HG03097 (cell line): ENCODE measurements at regions not wholly inside any gene's neighbourhood (a gene's known extent, or its start where the extent isn't known, plus 50 kb on each side); places are given as distances from the start of the nearest gene placed in this dataset.
"Not testable (repeated sequence)": the region's sequence is repeated elsewhere in the genome, so short reads cannot be mapped to it uniquely, and the experiment has no call there.

Source experiments
- ATAC-seq: cut with Tn5 transposase; IDR thresholded peaks from one replicate; pipeline ENCODE4 v1.9.1; 2021; ENCODE audit not compliant: unreplicated experiment, low FRiP score

DNA sequence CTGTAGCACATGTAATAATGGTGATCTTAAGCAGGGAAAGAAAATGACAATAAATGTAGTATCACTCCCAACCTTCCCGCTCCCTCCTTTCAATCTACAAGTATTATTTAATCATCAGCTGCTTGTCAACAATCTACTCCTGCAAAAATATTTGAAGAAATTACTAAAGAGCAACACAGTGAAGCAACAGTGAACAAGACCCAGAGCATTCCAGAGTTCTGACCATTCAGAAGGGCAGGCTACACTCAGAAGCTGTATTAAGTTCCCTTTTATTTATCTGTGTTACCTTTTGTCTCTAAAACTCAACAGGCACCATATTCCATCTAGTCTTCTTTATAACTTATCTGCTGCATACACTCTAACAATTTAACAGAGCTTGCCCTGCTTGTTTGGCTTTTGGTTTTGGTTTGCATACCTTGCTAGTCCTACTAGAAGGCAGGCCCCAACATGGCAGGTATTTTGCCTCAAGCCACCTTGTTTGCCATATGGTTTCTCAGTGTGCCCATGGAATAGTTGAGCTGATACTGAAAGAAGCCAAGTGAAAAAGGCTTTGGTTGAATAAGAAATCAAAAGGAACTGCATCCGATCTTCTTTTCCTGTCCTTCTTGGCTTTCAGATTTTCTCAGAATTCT, 253.9 kb downstream of the CEMIP2 start:
- ATAC-seq: no peak

DNA sequence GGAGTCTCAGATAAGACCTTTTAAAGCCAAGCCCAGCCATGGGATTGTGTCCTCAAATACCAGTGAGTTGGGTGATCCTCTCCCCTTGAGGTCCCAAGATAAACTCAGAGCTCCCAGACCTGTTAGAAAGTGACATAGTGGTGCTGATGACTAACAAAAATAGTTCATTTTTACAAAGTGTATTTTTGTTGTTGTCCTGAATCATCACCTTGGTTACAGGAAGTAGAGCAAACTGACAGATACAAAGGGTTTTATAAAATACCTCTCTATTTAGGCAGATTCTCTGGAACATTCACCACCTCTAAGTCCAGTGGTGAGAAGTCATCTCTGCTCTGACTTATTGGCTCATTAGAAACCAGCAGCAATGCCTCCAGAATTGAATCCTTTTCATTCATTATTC, 259.3 kb downstream of the CEMIP2 start:
- no peak for ATAC-seq

DNA sequence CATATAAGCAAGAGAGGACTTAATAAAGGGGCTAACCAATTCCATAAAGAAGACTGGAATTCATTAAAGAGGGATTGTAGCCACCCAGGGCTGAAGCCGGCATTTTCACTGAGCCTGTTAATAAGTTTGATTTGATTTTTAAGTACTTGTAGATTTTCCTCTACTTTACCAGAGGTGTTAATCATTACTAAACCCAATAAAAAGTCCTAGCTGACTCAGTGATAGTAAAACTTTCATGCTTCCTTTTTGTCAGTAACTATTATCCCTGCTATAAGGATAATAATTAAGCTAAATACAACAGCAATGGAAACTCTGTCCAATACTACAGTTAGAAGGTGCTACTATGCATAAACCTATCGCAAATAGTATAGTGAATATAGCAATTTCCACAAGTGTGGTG, 260.2 kb downstream of the CEMIP2 start:
- ATAC-seq: not testable (repeated sequence)

DNA sequence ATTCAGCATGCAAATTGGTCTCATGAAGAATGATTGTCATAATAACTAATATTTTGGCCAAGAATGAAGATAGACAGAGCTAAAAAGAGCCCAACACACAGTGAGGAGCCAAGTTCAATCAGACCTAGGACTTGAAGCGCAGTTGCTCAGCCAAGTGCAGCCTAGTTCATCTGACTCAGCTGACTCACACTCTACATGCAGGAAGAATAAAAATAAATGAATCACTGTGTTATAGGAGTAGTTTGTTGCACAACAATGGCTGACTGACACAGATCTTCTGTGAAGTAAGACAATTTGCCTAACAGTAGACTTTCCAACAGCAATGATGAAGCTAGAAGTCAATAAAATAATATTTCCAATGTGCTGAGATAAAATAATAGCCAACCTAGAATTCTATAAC, 261.5 kb downstream of the CEMIP2 start:
- ATAC-seq: no peak

DNA sequence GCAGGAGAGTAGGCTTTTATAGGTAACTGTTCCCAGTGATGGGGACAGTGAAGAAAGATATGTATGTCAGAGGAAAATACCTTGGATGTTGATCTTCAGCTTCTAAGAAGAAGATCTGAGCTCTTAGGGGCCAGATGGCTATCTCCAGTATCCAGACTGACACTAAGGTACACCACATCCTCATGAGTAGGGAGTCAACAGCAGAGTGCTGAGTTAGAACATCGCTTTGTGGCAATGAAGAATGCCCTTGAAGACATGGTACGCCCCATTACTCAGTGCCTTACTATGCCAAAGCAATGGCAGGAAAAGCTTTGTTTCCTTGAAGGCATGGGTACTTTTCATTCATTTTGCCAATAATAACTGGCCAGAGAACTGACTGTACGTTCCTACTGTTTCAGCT, 263.7 kb downstream of the CEMIP2 start:
- no peak for ATAC-seq

GRCh38 chr9:71498691-71499090, 269.6 kb downstream of the CEMIP2 start:
- no peak for ATAC-seq

DNA sequence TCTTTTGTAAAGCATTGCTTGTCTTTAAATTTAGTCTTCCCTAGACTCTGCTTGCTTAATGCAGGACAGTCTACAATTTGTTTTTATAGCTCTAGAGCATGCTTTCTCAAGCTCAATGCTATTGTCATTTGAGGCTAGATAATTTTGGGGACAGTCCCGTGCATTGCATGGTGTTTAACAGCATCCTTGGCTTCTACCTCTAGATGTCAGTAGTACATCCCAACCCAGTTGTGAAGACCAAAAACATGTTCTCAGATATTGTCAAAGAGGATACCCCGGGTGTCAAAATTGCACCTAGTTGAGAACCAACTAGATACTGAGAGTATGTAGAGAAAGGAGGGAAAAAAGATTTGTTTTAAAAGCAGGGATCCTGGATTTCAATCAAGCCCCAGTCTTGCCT, 277.5 kb downstream of the CEMIP2 start:
- ATAC-seq: no peak

- ATAC-seq: no peak
Measured at GRCh38 chr9:71487061-71487460, 281.3 kb downstream of the CEMIP2 start.

- ATAC-seq: no peak
Measured at GRCh38 chr9:71485326-71485725, 283.0 kb downstream of the CEMIP2 start.

DNA sequence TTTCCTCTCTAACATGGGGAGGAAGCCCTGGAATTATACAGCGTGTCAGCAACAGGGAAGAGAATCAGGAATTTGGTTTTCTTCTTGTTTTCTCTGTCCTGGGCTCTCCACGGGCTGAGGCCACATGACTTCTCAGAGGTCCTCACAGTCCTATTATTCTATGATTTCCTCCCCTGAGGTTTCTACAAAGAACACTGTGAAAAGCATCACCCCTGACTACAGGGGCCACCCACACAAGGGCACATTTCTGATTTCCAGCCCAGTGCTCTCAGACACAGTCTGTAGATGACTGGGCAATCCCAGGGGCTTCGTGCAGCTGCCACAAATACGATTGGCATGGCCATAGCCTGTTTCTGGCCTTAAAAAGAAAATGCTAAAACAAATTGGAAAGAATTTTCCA, 284.9 kb downstream of the CEMIP2 start:
- no peak for ATAC-seq

DNA sequence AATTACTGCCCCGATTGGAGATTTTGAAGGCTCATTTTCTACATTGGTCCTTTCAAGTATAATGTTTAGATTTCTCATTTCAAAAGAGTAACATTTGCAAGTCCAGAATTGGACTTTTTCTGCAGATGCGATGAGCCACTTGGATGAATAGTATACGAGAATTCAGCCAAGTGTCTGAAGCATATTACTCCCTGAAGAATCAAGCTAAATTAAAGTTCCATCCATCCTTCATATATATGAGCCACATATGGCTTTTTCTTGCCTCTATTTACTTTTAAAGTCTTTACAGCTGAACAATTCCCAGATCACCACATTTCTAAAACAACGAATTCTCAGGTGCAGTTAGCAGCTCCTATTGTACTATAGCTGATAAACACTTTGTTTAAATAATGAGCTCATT, 288.7 kb downstream of the CEMIP2 start:
- ATAC-seq: no peak

DNA sequence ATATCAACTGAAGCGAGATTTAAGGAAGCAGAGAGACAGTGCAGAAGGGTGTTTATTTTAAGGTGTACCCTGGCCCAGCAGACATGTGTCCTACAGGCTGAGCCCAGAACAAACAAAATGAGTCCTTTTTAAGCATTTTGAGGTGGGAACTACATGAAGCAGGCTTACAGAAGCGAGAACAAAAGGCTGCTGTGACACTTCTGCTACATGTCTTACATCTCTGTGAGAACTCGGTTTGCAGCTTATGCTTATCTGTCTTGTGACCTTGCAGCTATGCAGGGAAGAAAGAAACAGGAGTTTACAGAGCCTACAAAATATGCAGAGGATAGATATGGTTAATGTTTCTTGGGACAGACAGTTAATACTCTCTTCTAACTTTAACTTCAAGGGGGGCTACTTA, 295.9 kb downstream of the CEMIP2 start:
- no peak for ATAC-seq

- ATAC-seq: no peak
Measured at GRCh38 chr9:71465392-71465791, 302.9 kb downstream of the CEMIP2 start.

GRCh38 chr9:71459082-71459481, 309.2 kb downstream of the CEMIP2 start:
- ATAC-seq: no peak

DNA sequence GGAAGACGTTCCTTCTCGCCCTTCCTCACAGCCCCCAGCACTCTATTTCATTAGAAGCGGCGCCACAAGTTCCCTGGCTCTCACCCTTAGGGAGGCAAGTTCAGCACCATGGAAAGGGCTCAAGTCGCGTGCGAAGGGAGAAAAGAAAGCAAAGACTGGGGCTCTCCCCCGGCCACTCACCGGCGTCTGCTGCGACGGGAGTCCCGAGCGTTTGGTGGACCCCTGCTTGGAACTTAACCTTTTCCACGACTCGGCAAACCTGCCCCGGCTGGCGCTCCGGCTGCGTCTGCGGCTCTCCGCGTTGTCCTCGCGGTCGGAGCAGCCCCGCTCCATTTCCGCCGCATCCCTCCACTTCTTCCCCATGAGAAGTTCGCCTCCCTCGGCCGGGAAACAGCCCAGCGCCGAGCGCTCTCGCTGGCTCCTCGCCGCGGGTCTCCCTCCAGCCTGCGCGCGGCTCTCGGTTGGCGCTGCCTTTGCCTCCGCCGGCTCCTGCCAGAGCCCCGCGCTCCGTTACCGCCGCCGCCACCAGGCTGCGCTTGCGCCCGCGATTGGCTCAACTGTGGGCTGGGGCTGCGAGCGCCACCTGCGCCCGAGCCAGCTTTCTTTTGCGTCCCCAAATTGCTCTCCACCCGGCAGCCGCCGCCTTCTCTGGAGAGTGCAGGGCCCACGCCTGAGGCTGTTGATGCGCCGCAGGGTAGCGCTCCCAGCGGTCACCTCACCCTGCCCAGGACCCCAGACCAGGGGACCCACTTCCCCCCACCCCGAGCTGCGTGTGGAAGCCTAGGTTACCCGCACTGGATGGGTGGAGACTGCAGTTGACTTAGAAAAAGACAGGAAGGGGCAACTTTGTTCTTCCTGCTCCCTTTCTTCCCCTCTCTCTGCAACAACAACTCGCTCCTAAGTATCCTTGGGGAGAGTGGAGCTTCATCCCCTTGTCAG, 321.6 kb downstream of the CEMIP2 start:
- peak; percentile 65 for ATAC-seq

DNA sequence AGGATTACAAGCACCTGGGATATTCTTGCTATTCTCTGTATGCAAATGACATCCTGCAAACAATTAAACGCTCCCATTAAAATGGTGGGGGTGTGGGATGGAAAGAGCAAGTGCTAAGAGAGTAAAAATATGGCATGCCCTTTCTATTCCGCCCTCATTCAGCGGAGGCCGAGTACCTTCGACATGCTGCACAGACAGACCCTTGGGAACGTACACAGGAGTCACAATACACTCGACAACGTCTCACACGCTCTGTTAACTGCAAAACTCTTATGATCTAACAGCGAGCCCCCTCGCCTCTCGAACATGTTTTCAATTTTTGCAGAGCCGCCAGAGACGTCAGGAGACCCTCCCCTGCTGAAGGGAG, 322.2 kb downstream of the CEMIP2 start:
- no peak for ATAC-seq

DNA sequence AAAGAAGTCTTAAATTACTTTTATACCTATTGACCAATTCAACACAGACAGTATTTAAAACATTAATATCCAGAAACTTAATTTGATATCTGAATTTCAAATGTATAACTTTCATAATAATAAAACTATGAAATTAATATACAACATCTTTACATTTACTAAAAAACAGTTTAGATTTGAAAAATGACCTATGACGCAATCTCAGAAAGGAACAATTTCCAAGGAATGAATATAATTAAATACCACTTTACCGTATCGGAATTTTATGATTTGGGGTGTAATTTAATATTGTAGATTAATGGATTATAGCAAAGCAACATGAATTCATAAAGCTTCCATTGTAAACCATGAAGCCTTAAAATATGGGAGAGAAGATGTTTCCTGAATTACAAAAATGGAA, 321.5 kb upstream of the TRPM3 start:
- ATAC-seq: no peak

DNA sequence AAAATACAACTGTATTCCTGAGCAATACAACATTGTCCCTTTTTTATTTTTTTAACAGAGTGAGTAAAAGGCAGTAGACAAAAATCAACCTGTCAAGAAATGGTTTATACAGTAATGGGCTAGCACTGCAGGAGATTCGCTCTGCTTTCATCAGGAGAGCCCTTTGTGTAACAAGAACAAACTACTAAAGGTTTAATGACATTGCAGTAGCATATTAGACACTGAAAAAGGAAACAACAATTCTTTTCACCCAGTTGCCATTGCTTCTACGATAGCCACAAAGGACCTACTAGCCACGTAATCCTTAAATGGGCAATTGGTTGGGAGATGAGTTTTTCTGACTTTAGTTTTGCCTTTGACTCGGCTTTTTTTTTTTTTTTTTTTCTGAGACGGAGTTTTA, 319.8 kb upstream of the TRPM3 start:
- no peak for ATAC-seq

DNA sequence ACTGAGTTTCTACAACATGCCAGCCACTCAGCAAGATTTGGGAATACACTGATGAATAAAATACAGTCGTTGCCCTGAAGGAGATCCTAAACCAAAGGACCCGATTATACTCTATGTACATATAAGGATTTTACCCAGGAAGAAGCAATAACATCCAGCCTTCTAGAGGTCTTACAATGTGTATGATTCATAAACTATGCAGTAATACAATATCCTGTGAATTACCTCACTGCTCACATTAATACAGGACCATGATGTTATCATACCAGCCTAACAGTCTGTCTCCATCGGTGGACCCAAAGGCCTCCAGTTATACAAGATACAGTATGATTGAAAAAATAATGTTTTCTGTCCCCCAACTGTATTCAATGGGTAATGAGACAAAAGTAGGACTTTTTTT, 310.5 kb upstream of the TRPM3 start:
- no peak for ATAC-seq

DNA sequence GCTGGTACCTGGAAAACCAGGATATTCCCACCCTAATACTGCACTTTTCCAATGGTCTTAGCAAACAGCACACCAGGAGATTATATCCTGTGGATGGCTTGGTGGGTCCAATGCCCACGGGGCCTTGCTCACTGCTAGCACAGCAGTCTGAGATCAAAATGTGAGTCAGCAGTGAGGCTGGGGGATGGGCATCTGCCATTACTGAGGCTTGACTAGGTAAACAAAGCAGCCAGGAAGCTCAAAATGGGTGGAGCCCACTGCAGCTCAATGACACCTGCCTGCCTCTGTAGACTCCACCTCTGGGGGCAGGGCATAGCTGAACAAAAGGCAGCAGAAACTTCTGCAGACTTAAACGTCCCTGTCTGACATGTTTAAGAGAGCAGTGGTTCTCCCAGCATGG, 285.9 kb upstream of the TRPM3 start:
- not testable (repeated sequence) for ATAC-seq

DNA sequence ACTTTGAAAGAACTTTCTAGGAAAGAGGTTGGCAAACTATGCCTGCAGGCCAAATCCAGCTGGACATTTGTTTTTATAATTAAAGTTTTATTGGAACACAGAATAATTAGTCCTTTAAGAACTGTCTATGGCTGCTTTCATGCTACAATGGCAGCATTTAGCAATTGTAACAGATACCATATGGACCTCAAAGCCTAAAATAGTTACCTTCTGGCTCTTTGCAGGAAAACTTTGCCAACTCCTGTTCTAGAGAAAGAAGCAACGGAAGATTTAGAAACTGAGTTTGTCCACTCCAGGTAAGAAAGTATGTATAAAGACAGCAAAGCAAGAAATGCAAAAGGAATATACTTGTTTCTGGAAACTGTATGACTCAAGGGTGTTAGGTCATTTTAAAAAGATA, 281.7 kb upstream of the TRPM3 start:
- no peak for ATAC-seq

GRCh38 chr9:71393005-71393404, 271.6 kb upstream of the TRPM3 start:
- no peak for ATAC-seq
